Uterus (tissue), 3 donors: ENCODE measurements at regions not wholly inside any gene's neighbourhood (a gene's known extent, or its start where the extent isn't known, plus 50 kb on each side); places are given as distances from the start of the nearest gene placed in this dataset.

Experiments used
- DNase-seq, 2 donors: peaks; one replicate each; pipeline ENCODE4 v3.0.0-alpha.2; 2019 to 2020
- H3K27ac ChIP-seq, 2 donors: fragments of 200-600 bp; sonication (generic); 1 replicate in 1 of 2; 2 replicates in 1 of 2; pipeline ENCODE4 v1.5.1; 2016 to 2018
- H3K27me3 ChIP-seq, 2 donors: fragments of 200-600 bp; sonication (generic); one replicate each; pipeline ENCODE4 v1.5.1; 2018 to 2019; ENCODE audit warnings: control low read depth in 1 of 2
- H3K36me3 ChIP-seq, 2 donors: fragments of 200-600 bp; sonication (generic); one replicate each; pipeline ENCODE4 v1.5.1; 2019; ENCODE audit warnings: control low read depth in 1 of 2
- H3K4me1 ChIP-seq, 2 donors: fragments of 200-600 bp; sonication (generic); one replicate each; pipeline ENCODE4 v1.5.1; 2018 to 2019; ENCODE audit warnings: control low read depth in 1 of 2
- H3K4me3 ChIP-seq, 2 donors: fragments of 200-600 bp; sonication (generic); 1 replicate in 1 of 2; 2 replicates in 1 of 2; pipeline ENCODE4 v1.5.1; 2018 to 2019; ENCODE audit warnings: mild to moderate bottlenecking in 1 of 2
- H3K9me3 ChIP-seq, 2 donors: fragments of 200-600 bp; sonication (generic); one replicate each; pipeline ENCODE4 v1.5.1; 2019; ENCODE audit warnings: control low read depth in 1 of 2
- CTCF ChIP-seq, 4 experiments: fragments of 200-600 bp in 2 of 4; fragments of 450-650 bp in 2 of 4; sonication (generic) in 2 of 4; IDR thresholded peaks; one replicate each; pipeline ENCODE4 v1.5.1; 2016 to 2019; ENCODE audit warnings: antibody characterized with exemption in 4 of 4, mild to moderate bottlenecking in 2 of 4, moderate library complexity in 1 of 4
- POLR2A ChIP-seq, 2 donors: fragments of 450-650 bp; IDR thresholded peaks; one replicate each; pipeline ENCODE4 v1.6.1; 2016; ENCODE audit warnings: antibody characterized with exemption in 2 of 2, mild to moderate bottlenecking in 1 of 2, moderate library complexity in 1 of 2
- intact Hi-C: fragments of 100-400 bp; cut with DNase I; formaldehyde crosslinking; loops from one replicate; pipeline ENCODE4 v1.15.1; 2023; ENCODE audit warnings: low total_unique reads
- donor health status: DM: yes; HTN: yes; CAD: no.

GRCh38 chr12:22788913-22789312 is 163.9 kb downstream of the ETNK1 start:
- no peaks in the 10 kb centered on the region for H3K4me1 ChIP-seq

GRCh38 chr12:22792138-22792537 is 167.2 kb downstream of the ETNK1 start:
- Histone ChIP-seq H3K36me3 (no peaks in the 10 kb centered on the region), H3K27me3 (no peaks in the 10 kb centered on the region), H3K9me3 (no peaks in the 10 kb centered on the region), H3K4me3 (no peak overlapping the region), H3K27ac (no peak overlapping the region), H3K4me1 (no peaks in the 10 kb centered on the region)
- DNase-seq: no peak
- intact Hi-C loops: no loop called here
- TF ChIP-seq POLR2A (IDR thresholded peaks at IDR 0.05) (no peak), CTCF (IDR thresholded peaks at IDR 0.05) (no peak)

More at GRCh38 chr12:22788913-22789312, 163.9 kb downstream of the ETNK1 start:
- Histone ChIP-seq H3K4me3 (no peak overlapping the region), H3K9me3 (no peaks in the 10 kb centered on the region), H3K27me3 (no peaks in the 10 kb centered on the region), H3K27ac (no peak overlapping the region), H3K36me3 (no peaks in the 10 kb centered on the region)
- no peak for TF ChIP-seq CTCF (IDR thresholded peaks at IDR 0.05)
- no peak for TF ChIP-seq POLR2A (IDR thresholded peaks at IDR 0.05)
- DNase-seq: no peak
- intact Hi-C loops: no loop called here

- no peaks in the 10 kb centered on the region for H3K27me3 ChIP-seq
- no peak overlapping the region for H3K27ac ChIP-seq
- intact Hi-C loops: no loop called here
- H3K4me3 ChIP-seq: no peak overlapping the region
- TF ChIP-seq CTCF (IDR thresholded peaks at IDR 0.05) (no peak), POLR2A (IDR thresholded peaks at IDR 0.05) (no peak)
- DNase-seq: no peak
- no peaks in the 10 kb centered on the region for H3K4me1 ChIP-seq
- H3K36me3 ChIP-seq: no peaks in the 10 kb centered on the region
- no peaks in the 10 kb centered on the region for H3K9me3 ChIP-seq
Observed at GRCh38 chr12:22794017-22794416, 169.0 kb downstream of the ETNK1 start.

GRCh38 chr12:22796941-22797630 is 172.1 kb downstream of the ETNK1 start:
- TF ChIP-seq POLR2A (IDR thresholded peaks at IDR 0.05) (no peak), CTCF (IDR thresholded peaks at IDR 0.05) (no peak)
- no peaks in the 10 kb centered on the region for H3K9me3 ChIP-seq
- no peak for DNase-seq
- no peaks in the 10 kb centered on the region for H3K36me3 ChIP-seq
- intact Hi-C loops: no loop called here
- no peaks in the 10 kb centered on the region for H3K27me3 ChIP-seq
- no peaks in the 10 kb centered on the region for H3K4me1 ChIP-seq
- H3K27ac ChIP-seq: no peak overlapping the region
- no peak overlapping the region for H3K4me3 ChIP-seq

- Histone ChIP-seq H3K9me3 (no peaks in the 10 kb centered on the region), H3K4me1 (no peaks in the 10 kb centered on the region), H3K27ac (no peak overlapping the region), H3K36me3 (no peaks in the 10 kb centered on the region), H3K27me3 (no peaks in the 10 kb centered on the region), H3K4me3 (no peak overlapping the region)
- no peak for DNase-seq
- intact Hi-C loops: no loop called here
- TF ChIP-seq CTCF (IDR thresholded peaks at IDR 0.05) (no peak), POLR2A (IDR thresholded peaks at IDR 0.05) (no peak)
Observed at GRCh38 chr12:22797701-22798100, 172.7 kb downstream of the ETNK1 start.
